GM21825 (cell line): ENCODE measurements at regions not wholly inside any gene's neighbourhood (a gene's known extent, or its start where the extent isn't known, plus 50 kb on each side); places are given as distances from the start of the nearest gene placed in this dataset.
"Not testable (repeated sequence)": the region's sequence is repeated elsewhere in the genome, so short reads cannot be mapped to it uniquely, and the experiment has no call there.

Source experiments
- ATAC-seq: cut with Tn5 transposase; IDR thresholded peaks from one replicate; pipeline ENCODE4 v1.9.1; 2021; ENCODE audit warnings: mild to moderate bottlenecking, moderate library complexity; ENCODE audit not compliant: unreplicated experiment

DNA sequence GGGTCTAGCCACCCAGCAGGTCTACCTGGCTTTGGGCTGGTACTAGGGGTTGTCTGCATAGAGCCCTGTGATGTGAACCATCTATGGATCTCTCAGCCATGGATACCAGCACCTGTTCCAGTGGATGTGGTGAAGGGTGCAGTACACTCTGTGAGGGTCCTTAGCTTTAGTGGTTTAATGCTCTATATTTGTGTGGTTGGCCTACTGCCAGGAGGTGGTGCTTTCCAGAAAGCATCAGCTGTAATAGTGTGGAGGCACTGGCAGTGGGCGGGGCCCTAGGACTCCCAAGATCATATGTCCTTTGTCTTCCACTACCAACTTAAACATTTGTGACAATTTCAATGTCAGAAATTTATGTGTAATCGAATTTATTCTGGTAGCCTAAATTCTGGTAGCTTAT, 1065.1 kb downstream of the RPIA start:
- not testable (repeated sequence) for ATAC-seq

DNA sequence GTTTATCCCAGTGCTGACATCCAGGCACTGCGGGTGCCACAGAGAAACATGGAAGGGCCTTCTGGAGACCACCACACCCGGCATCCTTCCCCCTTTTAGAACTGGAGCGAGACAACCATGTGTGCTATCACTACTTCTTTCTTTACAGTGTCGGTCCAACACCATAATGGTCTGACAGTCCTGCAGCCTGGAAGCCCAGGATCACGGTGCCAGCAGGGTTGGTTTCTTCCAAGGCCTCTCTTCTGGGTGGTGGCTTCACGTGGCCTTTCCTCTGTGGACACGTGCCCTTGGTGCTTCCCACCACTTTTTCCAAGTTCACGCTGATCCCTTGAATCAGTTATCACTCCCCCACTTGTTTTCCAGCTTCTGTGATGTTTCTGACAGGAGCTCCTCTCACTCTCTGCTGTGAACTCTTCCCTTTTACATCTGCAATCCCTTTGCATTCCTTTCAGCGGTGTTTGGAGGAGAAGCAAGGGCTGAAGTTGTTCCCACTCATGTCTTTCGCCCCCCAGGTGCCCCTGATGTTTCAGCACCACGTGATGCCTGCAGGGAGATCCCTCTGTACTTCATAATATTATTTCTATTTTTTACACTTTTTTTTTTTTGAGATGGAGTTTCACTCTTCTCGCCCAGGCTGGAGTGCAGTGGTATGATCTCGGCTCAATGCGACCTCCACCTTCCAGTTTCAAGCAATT, 1067.0 kb downstream of the RPIA start:
- ATAC-seq = not testable (repeated sequence)

DNA sequence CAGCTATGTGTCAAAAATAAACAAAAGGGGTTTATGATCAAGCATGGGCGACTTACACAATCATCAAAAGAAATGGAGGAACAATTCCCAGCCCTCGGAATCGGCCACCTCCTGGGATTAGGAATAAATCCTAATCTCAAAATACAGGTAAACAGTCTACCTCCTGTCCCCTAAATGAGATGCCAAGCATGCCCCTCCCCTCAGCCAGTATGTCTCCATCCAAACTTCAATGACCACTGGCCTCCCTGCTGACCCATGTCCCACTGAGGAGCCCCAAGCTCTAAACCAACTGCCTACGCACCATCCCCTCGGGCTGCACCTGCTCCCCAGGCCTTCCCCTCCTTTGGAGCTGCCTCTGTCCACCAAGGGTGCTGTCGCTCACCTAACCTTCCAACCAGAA, 1069.3 kb downstream of the RPIA start:
- ATAC-seq = not testable (repeated sequence)

DNA sequence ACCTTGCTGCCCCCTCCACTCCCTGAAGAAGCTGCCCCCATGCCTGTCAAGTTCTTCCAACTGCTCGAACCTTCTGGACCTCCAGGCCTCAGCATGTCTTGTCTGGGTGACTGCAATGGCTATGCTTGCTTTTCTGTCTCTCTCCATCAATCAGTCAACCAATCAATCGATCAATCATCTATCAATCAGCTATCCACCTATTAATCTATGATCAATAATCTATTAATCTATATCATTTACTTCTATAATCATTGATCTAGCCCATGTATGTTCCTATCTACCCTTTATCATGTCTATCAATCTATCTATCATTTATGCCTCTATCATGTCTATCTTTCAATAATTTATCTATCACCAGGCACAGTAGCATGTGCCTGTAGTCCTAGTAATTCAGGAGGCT, 1069.7 kb downstream of the RPIA start:
- not testable (repeated sequence) for ATAC-seq

DNA sequence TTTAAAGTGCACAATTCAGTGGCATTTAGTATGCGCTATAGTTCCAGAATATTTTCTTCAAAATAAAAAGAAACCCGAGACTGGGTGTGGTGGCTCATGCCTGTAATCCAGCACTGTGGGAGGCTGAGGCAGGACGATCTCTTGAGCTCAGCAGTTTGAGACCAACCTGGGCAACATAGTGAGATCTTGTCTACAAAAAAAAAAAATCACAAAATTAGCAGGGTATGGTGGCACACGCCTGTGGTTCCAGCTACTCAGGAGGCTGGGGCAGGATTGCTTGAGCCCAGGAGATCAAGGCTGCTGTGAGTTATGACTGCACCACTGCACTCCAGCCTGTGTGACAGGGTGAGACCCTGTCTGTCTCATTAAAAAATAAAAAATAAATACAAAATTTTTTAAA, 1070.4 kb downstream of the RPIA start:
- ATAC-seq = not testable (repeated sequence)

DNA sequence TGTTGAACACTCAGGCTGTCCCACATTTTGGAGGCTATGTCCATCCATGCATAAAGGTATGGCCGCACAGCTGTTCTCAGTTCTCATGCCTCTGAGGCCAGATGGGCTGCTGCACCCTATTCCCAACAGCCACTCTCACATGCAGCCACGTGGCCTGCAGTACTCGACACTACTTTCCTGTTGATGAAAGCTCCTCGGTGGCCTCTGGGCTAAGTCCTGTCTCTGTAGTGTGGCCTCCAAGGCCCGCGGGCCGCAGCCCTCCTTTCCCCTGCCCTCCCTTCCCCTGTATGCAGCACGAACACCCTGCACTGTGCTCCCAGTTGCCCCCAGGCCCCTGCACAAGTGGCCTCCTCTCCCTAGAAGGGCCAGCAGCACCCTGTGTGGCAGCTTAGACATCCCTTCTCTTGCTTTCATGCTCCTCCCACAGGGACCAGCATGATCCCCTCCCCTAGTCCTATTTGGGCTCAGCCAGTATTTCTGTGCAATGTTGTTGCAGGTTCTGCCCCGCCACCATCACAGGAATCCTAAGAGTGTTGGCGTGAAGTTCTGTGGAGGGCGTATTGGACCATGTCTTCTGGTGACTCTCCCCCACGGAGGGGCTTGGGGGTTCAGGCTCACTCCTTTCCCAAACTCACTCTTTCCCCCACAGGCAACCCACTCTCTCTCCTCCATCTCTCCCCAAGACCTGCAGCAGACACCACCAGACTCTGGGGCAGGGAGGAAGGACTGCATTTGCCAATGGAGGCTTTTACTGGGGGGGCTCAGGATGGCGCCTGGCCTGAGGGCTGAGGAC, 1071.2 kb downstream of the RPIA start:
- not testable (repeated sequence) for ATAC-seq

DNA sequence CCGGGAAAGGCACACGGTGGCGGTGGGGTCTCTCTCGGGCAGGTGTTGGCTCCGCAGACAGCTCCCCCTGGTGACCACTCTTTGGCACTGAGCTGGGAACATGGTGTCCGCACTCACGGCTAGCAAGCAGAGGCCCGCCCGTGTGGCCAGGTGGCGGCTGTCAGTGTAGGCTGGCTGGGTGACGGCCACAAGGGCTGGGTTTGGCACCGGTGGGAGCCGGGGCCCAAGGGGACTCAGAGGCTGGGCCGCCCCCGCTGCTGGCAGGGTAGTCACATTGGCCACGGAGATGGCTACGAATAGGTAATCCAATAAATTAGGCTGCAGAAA, 1071.7 kb downstream of the RPIA start:
- no peak for ATAC-seq

DNA sequence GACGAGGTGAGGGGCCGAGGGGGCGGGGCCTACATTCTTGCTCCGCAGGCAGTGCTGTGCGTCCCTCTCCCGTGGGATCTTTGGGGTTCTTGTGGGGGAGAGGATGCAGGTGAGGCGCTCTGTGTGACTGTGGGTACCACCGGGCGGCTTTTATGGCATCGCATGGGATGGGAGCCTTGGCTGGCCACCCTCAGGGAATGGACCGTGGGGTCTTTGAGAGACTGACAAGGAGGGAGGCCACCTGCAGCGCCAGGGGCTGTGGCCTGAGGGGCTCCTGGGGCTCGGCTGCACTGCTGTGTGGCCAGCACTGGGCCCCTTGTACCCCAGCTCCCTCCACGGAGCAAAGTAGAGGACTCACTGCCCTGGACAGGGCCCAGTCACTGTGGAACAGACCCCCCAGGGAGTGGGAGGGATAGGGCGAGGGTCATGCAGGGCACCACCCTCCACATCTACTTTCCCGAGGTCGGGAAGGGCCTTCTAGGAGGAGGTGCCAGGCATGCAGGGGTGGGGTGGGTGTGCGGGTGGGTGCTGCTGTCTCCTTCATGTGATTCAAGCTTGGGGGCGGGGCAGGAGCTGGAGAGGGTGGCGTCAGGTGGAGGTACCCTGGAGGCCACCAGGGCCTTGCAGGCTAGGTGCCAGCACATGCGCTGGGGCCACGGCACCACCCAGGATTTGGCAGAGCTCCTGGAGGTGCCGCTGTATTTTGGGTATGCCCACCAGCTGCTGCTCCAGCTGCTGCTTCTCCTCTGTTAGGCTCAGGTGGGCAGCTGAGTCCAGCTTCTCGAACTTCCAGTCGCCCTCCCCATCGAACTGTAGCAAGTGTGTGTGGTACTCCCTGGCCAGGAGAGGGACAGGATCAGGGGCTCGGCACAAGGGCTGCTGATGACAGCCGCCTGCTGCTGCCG, 1072.4 kb downstream of the RPIA start:
- no peak for ATAC-seq

DNA sequence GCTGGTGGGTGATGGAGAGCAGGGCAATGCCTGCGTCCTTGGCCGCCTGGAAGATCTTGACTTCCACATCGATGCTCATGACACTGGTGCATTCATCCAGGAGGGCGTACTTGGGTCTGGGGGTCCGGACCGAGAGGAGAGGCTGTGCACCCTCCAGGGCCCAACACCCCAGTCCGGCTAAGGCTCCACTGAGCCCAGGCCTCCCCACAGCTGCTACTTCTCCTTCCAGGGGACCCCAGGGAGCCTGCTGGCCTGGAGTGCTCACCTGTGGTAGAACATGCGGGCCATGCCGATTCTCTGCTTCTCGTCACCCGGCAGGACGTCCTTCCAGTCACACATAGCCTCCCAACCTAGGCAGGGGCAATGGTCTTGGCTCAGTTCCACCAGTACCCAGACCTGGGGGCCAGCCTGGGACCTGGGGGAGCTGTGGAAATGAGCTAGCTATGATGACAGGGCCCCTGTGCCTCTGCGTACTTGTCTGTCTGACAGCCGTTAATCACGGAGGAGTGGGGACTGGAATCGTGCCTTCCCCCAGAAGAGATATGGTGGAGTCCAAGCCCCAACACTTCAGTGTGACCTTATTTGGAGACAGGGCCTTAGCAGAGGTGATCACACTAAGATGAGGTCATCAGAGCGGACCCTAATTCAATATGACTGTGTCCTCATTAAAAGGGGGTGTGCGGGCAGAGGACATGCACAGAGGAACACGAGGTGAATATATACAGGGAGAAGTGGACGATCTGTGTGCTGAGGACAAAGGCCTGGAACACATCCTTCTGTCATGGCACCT, 1073.3 kb downstream of the RPIA start:
- not testable (repeated sequence) for ATAC-seq

DNA sequence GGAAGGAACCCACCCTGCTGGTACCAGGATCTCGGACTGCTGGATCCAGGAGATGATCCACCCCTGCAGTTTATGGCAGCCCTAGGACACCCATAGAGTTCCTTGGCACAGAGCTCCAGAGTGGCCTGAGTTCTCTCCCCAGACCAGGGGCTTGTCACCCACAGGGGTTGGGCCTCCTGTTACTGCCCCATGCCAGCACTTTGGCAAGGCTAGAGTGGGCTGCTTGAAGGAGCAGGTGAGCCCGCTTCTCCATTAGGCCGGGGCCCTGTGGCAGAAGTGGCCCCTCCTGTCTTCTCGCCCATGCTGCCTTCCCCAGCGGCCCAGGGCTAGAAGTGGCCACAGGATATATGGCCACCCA, 1073.9 kb downstream of the RPIA start:
- ATAC-seq = not testable (repeated sequence)

DNA sequence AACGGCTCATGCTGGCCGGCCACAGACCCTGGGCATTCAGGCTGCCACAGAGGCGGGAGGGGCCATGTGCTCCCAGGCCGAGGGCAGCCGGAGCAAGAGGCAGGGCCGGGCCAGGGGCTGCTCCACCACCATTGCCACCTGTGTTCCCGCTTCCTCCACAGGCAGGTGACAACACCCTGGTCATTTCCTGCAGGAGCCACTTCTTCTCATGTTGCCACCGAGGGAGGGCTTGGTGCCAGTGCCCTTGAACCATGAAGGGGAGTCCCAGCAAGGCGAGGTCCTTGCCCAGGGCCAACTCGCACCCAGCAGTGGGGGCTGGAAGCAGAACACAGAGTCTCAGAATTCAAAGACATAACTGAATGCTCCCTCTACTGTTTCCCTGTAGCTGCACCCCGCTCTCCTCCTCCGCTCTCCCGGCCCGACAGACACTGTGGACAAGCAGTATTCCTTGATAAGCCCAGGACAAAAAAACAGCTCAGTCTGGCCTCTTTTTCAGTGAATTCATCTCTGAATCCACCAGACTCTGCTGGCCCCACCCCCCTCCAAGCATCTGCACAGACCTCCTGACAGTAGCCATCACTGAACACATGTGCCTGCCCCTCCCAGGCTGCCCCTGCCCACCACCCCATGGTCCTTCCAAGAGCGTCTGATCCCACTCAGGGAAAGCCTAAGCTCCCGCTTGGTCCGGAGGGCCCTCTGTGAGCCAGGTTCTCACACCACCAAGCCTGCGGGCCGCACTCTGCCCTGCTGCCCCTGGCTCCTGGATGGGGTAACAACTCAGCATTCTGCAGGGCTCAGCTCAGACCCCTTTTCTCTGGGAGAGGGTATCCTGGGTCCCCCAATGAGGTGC, 1074.9 kb downstream of the RPIA start:
- ATAC-seq = not testable (repeated sequence)

DNA sequence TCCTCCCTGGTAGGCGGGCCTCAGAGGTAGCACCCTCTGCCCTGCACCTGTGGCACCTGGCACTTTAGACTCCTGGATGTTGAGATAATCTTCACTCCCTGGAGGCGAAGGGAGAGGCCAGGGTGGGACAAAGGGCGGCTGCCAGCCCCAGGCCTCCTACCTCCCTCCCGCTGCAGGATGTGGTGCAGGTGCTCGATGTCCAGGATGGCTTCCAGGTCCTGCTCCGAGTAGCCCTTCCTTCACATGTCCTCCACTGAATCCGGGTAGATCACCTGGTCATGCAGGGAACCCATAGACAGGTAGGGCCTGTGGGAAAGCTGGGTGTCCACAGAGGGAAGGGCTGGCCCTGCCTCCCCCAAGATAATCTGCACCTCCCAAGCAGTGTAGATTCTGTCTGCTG, 1075.6 kb downstream of the RPIA start:
- not testable (repeated sequence) for ATAC-seq

DNA sequence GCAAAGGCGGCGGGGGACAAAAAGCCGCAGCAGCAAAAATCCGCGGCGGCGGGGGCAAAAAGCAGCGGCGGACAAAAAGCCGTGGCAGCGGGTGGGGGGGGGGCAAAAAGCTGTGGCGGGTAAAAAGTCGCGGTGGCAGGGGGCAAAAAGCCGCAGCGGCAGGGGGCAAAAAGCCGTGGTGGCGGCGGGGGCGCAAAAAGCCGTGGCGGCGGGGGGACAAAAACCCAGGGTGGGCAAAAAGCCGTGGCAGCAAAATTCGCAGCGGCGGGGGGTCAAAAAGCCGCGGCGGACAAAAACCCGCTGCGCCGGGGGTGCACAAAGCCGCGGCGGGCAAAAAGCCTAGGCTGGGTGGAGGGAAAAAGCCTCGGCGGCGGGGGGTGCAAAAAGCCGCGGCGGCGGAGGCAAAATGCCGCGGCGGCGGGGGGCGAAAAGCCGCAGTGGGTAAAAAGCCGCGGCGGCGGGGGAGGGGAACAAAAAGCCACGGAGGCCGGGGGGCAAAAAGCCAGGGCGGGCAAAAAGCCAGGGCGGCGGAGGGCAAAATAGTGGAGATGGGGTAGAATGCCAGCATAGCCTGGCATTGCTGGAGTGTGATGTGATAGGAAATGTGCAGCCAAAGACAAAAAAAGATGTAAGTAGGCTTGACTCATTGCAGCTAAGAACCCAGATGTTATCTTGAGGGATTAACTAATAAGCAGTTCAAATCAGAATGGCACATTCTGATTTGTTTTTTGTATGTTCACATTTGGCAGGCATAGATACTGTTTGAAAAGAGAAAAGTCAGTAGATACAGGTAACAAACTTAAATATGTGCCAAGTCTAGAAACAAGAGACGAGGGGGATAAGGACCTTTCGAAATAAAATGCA, 1076.3 kb downstream of the RPIA start:
- no peak for ATAC-seq

DNA sequence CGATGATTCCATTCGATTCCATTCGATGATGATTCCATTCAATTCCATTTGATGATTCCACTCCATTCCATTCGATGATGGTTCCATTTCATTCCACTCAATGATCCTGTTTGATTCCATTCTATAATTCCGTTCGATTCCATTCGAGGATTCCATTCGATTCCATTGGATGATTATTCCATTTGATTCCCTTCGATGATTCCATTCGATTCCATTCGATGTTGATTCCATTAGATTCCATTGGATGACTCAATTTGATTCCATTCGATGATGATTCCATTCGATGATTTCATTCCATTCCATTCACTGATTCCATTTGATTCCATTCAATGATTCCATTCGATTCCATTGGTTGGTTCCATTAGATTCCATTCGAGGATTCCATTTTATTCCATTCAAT, 1084.4 kb downstream of the RPIA start:
- no peak for ATAC-seq

DNA sequence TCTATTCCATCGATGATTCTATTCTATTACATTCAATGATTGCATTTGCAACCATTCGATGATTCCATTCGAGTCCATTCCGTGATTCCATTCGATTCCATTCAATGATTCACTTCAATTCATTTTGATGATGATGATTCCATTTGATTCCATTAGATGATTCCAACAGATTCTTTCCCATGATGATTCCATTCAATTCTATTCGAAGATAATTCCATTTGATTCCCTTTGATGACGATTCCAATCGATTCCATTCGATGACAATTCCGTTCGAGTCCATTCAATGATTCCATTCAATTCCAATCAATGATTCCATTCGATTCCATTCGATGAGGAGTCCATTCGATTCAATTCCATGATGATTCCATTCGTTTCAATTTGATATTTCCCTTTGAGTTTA, 1088.8 kb downstream of the RPIA start:
- ATAC-seq = no peak

DNA sequence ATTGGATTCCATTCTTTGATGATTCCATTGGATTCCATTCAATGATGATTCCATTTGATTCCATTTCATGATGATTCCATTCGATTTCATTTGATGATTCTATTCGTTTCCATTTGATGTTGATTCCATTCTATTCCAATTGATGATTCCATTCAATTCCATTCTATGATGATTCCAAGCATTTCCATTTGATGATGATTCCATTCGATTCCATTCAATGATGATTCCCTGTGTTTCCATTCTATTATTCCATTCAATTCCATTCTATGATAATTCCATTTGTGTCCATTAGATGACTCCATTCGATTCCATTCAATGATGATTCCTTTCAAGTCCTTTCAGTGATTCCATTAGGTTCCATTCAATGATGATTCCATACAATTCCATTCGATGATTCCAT, 1090.5 kb downstream of the RPIA start:
- ATAC-seq = no peak

DNA sequence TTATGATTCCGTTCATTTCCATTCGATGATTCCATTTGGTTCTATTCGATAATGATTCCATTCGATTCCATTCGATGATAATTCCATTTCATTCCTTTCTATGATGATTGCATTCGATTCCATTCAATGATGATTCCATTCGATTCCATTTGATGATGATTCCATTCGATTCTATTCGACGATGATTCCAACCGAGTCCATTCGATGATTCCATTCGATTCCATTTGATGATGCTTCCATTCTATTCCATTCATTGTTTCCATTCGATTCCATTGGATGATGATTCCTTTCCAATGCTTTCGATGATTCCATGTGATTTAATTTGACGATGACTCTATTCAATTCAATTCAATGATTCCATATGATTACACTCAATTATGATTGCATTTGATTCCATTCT, 1093.5 kb downstream of the RPIA start:
- no peak for ATAC-seq

DNA sequence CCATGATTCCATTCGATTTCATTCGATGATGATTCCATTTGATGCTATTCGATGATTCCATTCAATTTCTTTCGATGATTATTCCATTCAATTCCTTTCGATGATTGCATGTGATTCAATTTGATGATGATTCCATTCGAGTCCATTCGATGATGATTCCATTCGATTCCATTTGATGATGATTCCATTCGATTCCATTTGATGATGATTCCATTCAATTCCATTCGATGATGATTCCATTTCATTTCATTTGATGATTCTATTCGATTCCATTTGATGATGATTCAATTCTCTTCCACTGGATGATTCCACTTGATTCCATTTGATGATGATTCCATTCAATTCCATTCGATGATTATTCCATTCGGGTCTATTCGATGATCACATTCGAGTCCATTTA, 1094.1 kb downstream of the RPIA start:
- ATAC-seq = not testable (repeated sequence)

DNA sequence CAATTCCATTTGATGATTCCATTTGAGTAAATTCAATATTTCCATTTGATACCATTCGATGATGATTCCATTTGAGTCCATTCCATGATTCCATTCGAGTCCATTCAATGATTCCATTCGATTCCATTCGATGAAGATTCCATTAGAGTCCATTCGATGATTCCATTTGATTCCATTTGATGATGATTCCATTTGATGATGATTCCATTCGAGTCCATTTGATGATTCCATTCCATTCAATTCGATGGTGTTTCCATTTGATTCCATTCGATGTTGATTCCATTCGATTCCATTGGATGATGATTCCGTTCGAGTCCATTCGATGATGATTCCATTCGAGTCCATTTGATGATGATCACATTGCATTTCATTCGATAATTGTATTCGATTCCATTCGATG, 1095.2 kb downstream of the RPIA start:
- not testable (repeated sequence) for ATAC-seq
